ENCODE measurements at regions not wholly inside any gene's neighbourhood (a gene's known extent, or its start where the extent isn't known, plus 50 kb on each side); places are given as distances from the start of the nearest gene placed in this dataset.

- Mint-ChIP-seq H3K27me3 (ENCODE audit: insufficient read depth, unreplicated experiment) (no peaks in the 10 kb centered on the region), H3K4me1 (ENCODE audit: insufficient read depth, unreplicated experiment) (no peaks in the 10 kb centered on the region), H3K27ac (ENCODE audit: low read depth, unreplicated experiment) (no peak overlapping the region), H3K4me3 (ENCODE audit: unreplicated experiment) (no peak overlapping the region), H3K36me3 (ENCODE audit: insufficient read depth, unreplicated experiment) (no peaks in the 10 kb centered on the region), H3K9me3 (ENCODE audit: unreplicated experiment) (no peaks in the 10 kb centered on the region)
- no peak for DNase-seq (ENCODE audit: unreplicated experiment)
- CTCF ChIA-PET, result interaction anchor here (0.8 kb wide), 1 partner anchor 11 kb away, joined by 3 read pairs; no protein-coding TSS in a partner anchor
- POLR2A ChIA-PET, result interaction anchor here (0.8 to 1.1 kb wide), 2 partner anchors 31 to 40 kb away, joined by 3 to 4 read pairs; no protein-coding TSS in a partner anchor
- intact Hi-C loops (cut with micrococcal nuclease), result no loop called here
- BruUV-seq (replicated peaks), result no TSS peak
- TF ChIP-seq CTCF (IDR thresholded peaks at IDR 0.05; ENCODE audit: unreplicated experiment), result no peak
Observed at GRCh38 chr2:56648802-56649201, 465.0 kb downstream of the CCDC85A start.

- TF ChIP-seq CTCF (IDR thresholded peaks at IDR 0.05; ENCODE audit: unreplicated experiment), result no peak
- H3K27me3 Mint-ChIP-seq (ENCODE audit: insufficient read depth, unreplicated experiment), result no peaks in the 10 kb centered on the region
- peak; percentile 22 for DNase-seq (ENCODE audit: unreplicated experiment)
- no peaks in the 10 kb centered on the region for H3K9me3 Mint-ChIP-seq (ENCODE audit: unreplicated experiment)
- H3K36me3 Mint-ChIP-seq (ENCODE audit: insufficient read depth, unreplicated experiment), result no peaks in the 10 kb centered on the region
- no TSS peak for BruUV-seq (replicated peaks)
- intact Hi-C loops (cut with micrococcal nuclease), result no loop called here
- H3K4me3 Mint-ChIP-seq (ENCODE audit: unreplicated experiment), result no peak overlapping the region
- CTCF ChIA-PET, result no interaction called here
- POLR2A ChIA-PET, result interaction anchor here (0.7 kb wide), 1 partner anchor 12 kb away, joined by 3 read pairs; no protein-coding TSS in a partner anchor
- no peak overlapping the region for H3K27ac Mint-ChIP-seq (ENCODE audit: low read depth, unreplicated experiment)
- no peaks in the 10 kb centered on the region for H3K4me1 Mint-ChIP-seq (ENCODE audit: insufficient read depth, unreplicated experiment)
Observed at GRCh38 chr2:56654936-56655335, 471.1 kb downstream of the CCDC85A start.

GRCh38 chr2:56656826-56657225 is 473.0 kb downstream of the CCDC85A start:
- ChIA-PET POLR2A (interaction anchor here (0.5 kb wide), 1 partner anchor 119 kb away, joined by 4 read pairs; no protein-coding TSS in a partner anchor), CTCF (interaction anchor here (0.6 kb wide), 1 partner anchor 13 kb away, joined by 3 read pairs; no protein-coding TSS in a partner anchor)
- Mint-ChIP-seq H3K4me1 (ENCODE audit: insufficient read depth, unreplicated experiment) (no peaks in the 10 kb centered on the region), H3K27ac (ENCODE audit: low read depth, unreplicated experiment) (no peak overlapping the region), H3K4me3 (ENCODE audit: unreplicated experiment) (no peak overlapping the region), H3K36me3 (ENCODE audit: insufficient read depth, unreplicated experiment) (no peaks in the 10 kb centered on the region), H3K9me3 (ENCODE audit: unreplicated experiment) (no peaks in the 10 kb centered on the region), H3K27me3 (ENCODE audit: insufficient read depth, unreplicated experiment) (no peaks in the 10 kb centered on the region)
- peak; percentile 6 for DNase-seq (ENCODE audit: unreplicated experiment)
- TF ChIP-seq CTCF (IDR thresholded peaks at IDR 0.05; ENCODE audit: unreplicated experiment), result no peak
- intact Hi-C loops (cut with micrococcal nuclease), result no loop called here
- BruUV-seq (replicated peaks), result no TSS peak

GRCh38 chr2:56666777-56667176 is 483.0 kb downstream of the CCDC85A start:
- H3K27ac Mint-ChIP-seq (ENCODE audit: low read depth, unreplicated experiment), result no peak overlapping the region
- CTCF ChIA-PET, result no interaction called here

More at GRCh38 chr2:56666777-56667176, 483.0 kb downstream of the CCDC85A start:
- DNase-seq (ENCODE audit: unreplicated experiment), result no peak
- H3K4me1 Mint-ChIP-seq (ENCODE audit: insufficient read depth, unreplicated experiment), result no peaks in the 10 kb centered on the region
- H3K27me3 Mint-ChIP-seq (ENCODE audit: insufficient read depth, unreplicated experiment), result no peaks in the 10 kb centered on the region
- H3K4me3 Mint-ChIP-seq (ENCODE audit: unreplicated experiment), result no peak overlapping the region
- H3K36me3 Mint-ChIP-seq (ENCODE audit: insufficient read depth, unreplicated experiment), result no peaks in the 10 kb centered on the region
- TF ChIP-seq CTCF (IDR thresholded peaks at IDR 0.05; ENCODE audit: unreplicated experiment), result no peak
- no TSS peak for BruUV-seq (replicated peaks)
- POLR2A ChIA-PET, result no interaction called here
- intact Hi-C loops (cut with micrococcal nuclease), result no loop called here
- peaks cover 3% of the 10 kb centered on the region for H3K9me3 Mint-ChIP-seq (ENCODE audit: unreplicated experiment)
